GM12878 (cell line): ENCODE measurements at regions not wholly inside any gene's neighbourhood (a gene's known extent, or its start where the extent isn't known, plus 50 kb on each side); places are given as distances from the start of the nearest gene placed in this dataset.

Experiments used
- ATAC-seq: fragments of 200-7000 bp; cut with Tn5 transposase; 3 replicates; pipeline ENCODE4 v1.9.1; 2020; ENCODE audit warnings: mild to moderate bottlenecking, moderate library complexity
- BruUV-seq: library from RNA; stranded (reverse); fragments of 400-500 nt; replicated peaks from 2 replicates; lab custom pipeline; 2021; lab: Mats Ljungman, UMichigan
- CTCF ChIA-PET: fragments of 300-600 bp; sonication (Branson Sonifier 250); formaldehyde crosslinking; extraction: SDS; loops from one replicate; lab custom pipeline; 2021; ENCODE audit warnings: inconsistent platforms; lab: Yijun Ruan, JAX
- POLR2A ChIA-PET: fragments of 350-600 bp; formaldehyde crosslinking; extraction: SDS; loops from one replicate; lab custom pipeline; 2021; ENCODE audit warnings: inconsistent platforms; lab: Charles Lee
- RAD21 ChIA-PET: fragments of 300-600 bp; sonication (Branson Sonifier 250); formaldehyde crosslinking; loops from one replicate; lab custom pipeline; 2023; ENCODE audit warnings: antibody characterized with exemption; ENCODE audit not compliant: unreplicated experiment; lab: Charles Lee
- SMC1A ChIA-PET: fragments of 300-600 bp; sonication (Branson Sonifier 250); formaldehyde crosslinking; loops from one replicate; lab custom pipeline; 2023; ENCODE audit not compliant: unreplicated experiment, uncharacterized antibody; lab: Charles Lee
- DNase-seq: peaks from one replicate; pipeline ENCODE4 v3.0.0-alpha.2; 2011; ENCODE audit warnings: low read depth, low spot score
- FAIRE-seq: peaks from 3 replicates; lab custom pipeline; 2011; peaks lifted over from hg19 to GRCh38; lab: Jason Lieb, UNC
- H2AFZ ChIP-seq: 2 replicates; pipeline ENCODE4 v1.6.0; 2011; ENCODE audit warnings: low read depth, low read length, control low read depth; ENCODE audit not compliant: control insufficient read depth
- H3K27ac ChIP-seq: 2 replicates; pipeline ENCODE4 v1.5.1; 2011; ENCODE audit warnings: control low read depth; ENCODE audit not compliant: control insufficient read depth, insufficient read depth
- H3K27me3 ChIP-seq, 2 experiments: replicated peaks in 1 of 2; 2 replicates each; pipeline versions ENCODE4 v1.6.0 to v1.6.1; 2011; ENCODE audit warnings: low read length in 1 of 2; ENCODE audit not compliant: control insufficient read depth in 2 of 2, insufficient read depth in 2 of 2
- H3K36me3 ChIP-seq, 2 experiments: 2 replicates each; pipeline ENCODE4 v1.5.1; 2011; ENCODE audit warnings: low read length in 1 of 2; ENCODE audit not compliant: control insufficient read depth in 2 of 2, insufficient read depth in 2 of 2
- H3K4me1 ChIP-seq: 2 replicates; pipeline ENCODE4 v1.6.1; 2011; ENCODE audit warnings: mild to moderate bottlenecking, low read length, moderate library complexity, mixed read lengths; ENCODE audit not compliant: control insufficient read depth, insufficient read depth
- H3K4me2 ChIP-seq: 2 replicates; pipeline ENCODE4 v1.6.0; 2011; ENCODE audit warnings: control low read depth; ENCODE audit not compliant: control insufficient read depth, insufficient read depth
- H3K4me3 ChIP-seq: fragments of 200-600 bp; sonication (generic); 2 replicates; pipeline ENCODE4 v1.5.1; 2016
- H3K79me2 ChIP-seq: 2 replicates; pipeline ENCODE4 v1.6.0; 2011; ENCODE audit warnings: low read length; ENCODE audit not compliant: control insufficient read depth, insufficient read depth
- H3K9ac ChIP-seq: 2 replicates; pipeline ENCODE4 v1.8.0; 2011; ENCODE audit warnings: low read length, control low read depth, mixed read lengths; ENCODE audit not compliant: control insufficient read depth, insufficient read depth
- H3K9me3 ChIP-seq: replicated peaks from 3 replicates; pipeline ENCODE4 v1.5.1; 2011; ENCODE audit warnings: mild to moderate bottlenecking, low read length; ENCODE audit not compliant: control insufficient read depth, insufficient read depth
- H4K20me1 ChIP-seq: 2 replicates; pipeline ENCODE4 v1.6.0; 2011; ENCODE audit not compliant: control insufficient read depth, insufficient read depth
- CHD1 ChIP-seq: IDR thresholded peaks from 2 replicates; pipeline ENCODE4 v1.6.1; 2012; ENCODE audit warnings: low read depth, low read length, improper control_type of control experiment
- GABPA ChIP-seq: IDR thresholded peaks from 2 replicates; pipeline ENCODE4 v1.6.1; 2014; ENCODE audit warnings: antibody characterized with exemption, low read depth, mild to moderate bottlenecking, inconsistent platforms
- GATAD2B ChIP-seq: fragments of 450-650 bp; conservative IDR thresholded peaks from 2 replicates; pipeline ENCODE4 v1.6.1; 2017; ENCODE audit warnings: low read depth, mild to moderate bottlenecking, moderate library complexity
- IRF4 ChIP-seq: IDR thresholded peaks from 2 replicates; pipeline ENCODE4 v1.6.1; 2011; ENCODE audit warnings: low read depth, low read length
- MEF2B ChIP-seq: fragments of 450-650 bp; IDR thresholded peaks from 2 replicates; pipeline ENCODE4 v1.6.1; 2018; ENCODE audit warnings: mild to moderate bottlenecking, moderate library complexity; ENCODE audit not compliant: partially characterized antibody, poor library complexity, severe bottlenecking
- NR2C2 ChIP-seq: IDR thresholded peaks from 2 replicates; pipeline ENCODE4 v1.6.1; 2011; ENCODE audit warnings: borderline replicate concordance, low read depth; ENCODE audit not compliant: control insufficient read depth, insufficient read length
- NR2F1 ChIP-seq: fragments of 450-650 bp; conservative IDR thresholded peaks from 2 replicates; pipeline ENCODE4 v1.6.1; 2017; ENCODE audit warnings: mild to moderate bottlenecking
- POLR2AphosphoS5 ChIP-seq: IDR thresholded peaks from 2 replicates; pipeline ENCODE4 v1.6.1; 2011; ENCODE audit warnings: mild to moderate bottlenecking, low read length, inconsistent platforms
- YBX1 ChIP-seq: fragments of 450-650 bp; IDR thresholded peaks from 2 replicates; pipeline ENCODE4 v1.6.1; 2016; ENCODE audit warnings: antibody characterized with exemption
- YY1 ChIP-seq: IDR thresholded peaks from 2 replicates; pipeline ENCODE4 v1.6.1; 2011; ENCODE audit warnings: low read depth, mild to moderate bottlenecking, low read length
- WGBS: methylation state at CpG from one replicate; pipeline ENCODE4 v1.1.6; 2016; ENCODE audit warnings: low lambda C conversion rate; ENCODE audit not compliant: insufficient replicate concordance, insufficient coverage; ENCODE audit errors: missing lambda C conversion rate; 5-methylcytosine and 5-hydroxymethylcytosine counted together
- in situ Hi-C: fragments of 300-500 bp; cut with MboI; formaldehyde crosslinking; loops from 9 replicates; pipeline ENCODE4 v1.14.3; 2018; ENCODE audit warnings: mixed read lengths
- intact Hi-C: fragments of 100-400 bp; cut with micrococcal nuclease; formaldehyde crosslinking; loops from one replicate; pipeline ENCODE4 v1.14.2; 2022; ENCODE audit not compliant: unreplicated experiment
- TF ChIP-seq, protein P1 (sequence below): IDR thresholded peaks from 2 replicates; pipeline ENCODE4 v1.6.1; 2012; ENCODE audit warnings: low read depth, low read length, improper control_type of control experiment
- TF ChIP-seq, protein P2 (sequence below): IDR thresholded peaks from 2 replicates; pipeline ENCODE4 v1.6.1; 2011; ENCODE audit warnings: borderline replicate concordance, low read depth, mild to moderate bottlenecking, moderate library complexity, mixed read lengths, low read length; ENCODE audit not compliant: insufficient read depth; ENCODE audit errors: extremely low read length

DNA sequence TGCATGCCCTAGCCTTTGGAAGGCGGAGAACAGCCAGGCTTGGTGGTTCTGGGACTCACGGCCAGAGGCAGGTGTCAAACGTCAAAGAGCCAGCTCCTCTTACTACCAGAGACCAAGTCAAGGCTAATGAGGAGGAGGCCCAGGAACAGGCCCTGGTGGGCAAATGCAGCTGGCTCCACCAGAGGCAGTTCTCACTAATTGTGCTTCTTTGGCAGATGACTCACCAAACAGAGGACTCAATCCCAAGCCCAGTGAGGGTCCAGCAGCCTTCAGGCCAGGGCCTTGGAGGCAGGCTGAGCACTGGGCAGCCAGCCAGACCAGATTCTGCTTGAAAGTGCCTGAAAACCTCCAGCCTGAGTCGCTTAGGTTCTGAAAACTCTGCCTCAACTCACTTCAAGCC lies 336.5 kb upstream of the CDH5 start:
- ATAC-seq, result no peak

More for the DNA sequence above, 336.5 kb upstream of the CDH5 start:
- ChIA-PET CTCF (no interaction called here), POLR2A (no interaction called here), RAD21 (no interaction called here), SMC1A (no interaction called here)
- Histone ChIP-seq H3K27ac (no peak overlapping the region), H2AFZ (no peak overlapping the region), H3K36me3 (no peaks in the 10 kb centered on the region), H3K9ac (no peak overlapping the region), H4K20me1 (no peaks in the 10 kb centered on the region), H3K9me3 (no peaks in the 10 kb centered on the region), H3K4me2 (no peak overlapping the region), H3K4me1 (no peaks in the 10 kb centered on the region), H3K4me3 (no peak overlapping the region), H3K27me3 (no peaks in the 10 kb centered on the region), H3K79me2 (no peaks in the 10 kb centered on the region)
- DNase-seq, result no peak
- no peak for TF ChIP-seq GABPA
- TF ChIP-seq, protein P1, sequence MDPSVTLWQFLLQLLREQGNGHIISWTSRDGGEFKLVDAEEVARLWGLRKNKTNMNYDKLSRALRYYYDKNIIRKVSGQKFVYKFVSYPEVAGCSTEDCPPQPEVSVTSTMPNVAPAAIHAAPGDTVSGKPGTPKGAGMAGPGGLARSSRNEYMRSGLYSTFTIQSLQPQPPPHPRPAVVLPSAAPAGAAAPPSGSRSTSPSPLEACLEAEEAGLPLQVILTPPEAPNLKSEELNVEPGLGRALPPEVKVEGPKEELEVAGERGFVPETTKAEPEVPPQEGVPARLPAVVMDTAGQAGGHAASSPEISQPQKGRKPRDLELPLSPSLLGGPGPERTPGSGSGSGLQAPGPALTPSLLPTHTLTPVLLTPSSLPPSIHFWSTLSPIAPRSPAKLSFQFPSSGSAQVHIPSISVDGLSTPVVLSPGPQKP, result no peak
- TF ChIP-seq GATAD2B, result no peak
- TF ChIP-seq, protein P2, sequence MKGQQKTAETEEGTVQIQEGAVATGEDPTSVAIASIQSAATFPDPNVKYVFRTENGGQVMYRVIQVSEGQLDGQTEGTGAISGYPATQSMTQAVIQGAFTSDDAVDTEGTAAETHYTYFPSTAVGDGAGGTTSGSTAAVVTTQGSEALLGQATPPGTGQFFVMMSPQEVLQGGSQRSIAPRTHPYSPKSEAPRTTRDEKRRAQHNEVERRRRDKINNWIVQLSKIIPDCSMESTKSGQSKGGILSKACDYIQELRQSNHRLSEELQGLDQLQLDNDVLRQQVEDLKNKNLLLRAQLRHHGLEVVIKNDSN, result no peak
- TF ChIP-seq YBX1, result no peak
- no peak for TF ChIP-seq IRF4
- no peak for TF ChIP-seq POLR2AphosphoS5
- no peak for TF ChIP-seq NR2C2
- TF ChIP-seq MEF2B, result no peak
- no peak for TF ChIP-seq NR2F1
- no peak for TF ChIP-seq YY1
- TF ChIP-seq CHD1, result no peak
- in situ Hi-C loops, result no loop called here
- FAIRE-seq, result no peak
- WGBS, result 11% methylated on average over 4 of the region's 4 CpGs
- no TSS peak for BruUV-seq
- intact Hi-C loops, result no loop called here
